ENCODE measurements at regions not wholly inside any gene's neighbourhood (a gene's known extent, or its start where the extent isn't known, plus 50 kb on each side); places are given as distances from the start of the nearest gene placed in this dataset.

DNA sequence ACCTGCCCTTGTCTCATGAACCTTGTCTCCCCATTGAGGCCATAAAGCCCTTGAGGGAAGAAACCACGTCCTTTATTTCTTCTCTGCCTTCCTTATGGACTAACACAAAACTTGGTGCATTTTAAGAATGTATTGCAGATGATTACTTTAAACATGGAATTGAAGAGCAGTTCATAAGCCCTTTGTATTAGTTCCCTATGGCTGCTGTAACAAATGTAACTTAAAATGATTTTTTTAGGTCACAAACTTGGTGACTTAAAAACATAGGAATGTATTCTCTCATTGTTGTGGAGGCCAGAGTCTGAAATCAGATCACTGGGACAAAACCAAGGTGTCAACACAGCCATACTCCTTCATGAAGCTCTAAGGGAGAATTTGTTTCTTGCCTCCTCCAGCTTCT, 185.5 kb downstream of the PHLDA1 start:
- DNase-seq: no peak
- H3K9me3 ChIP-seq (ENCODE audit: control insufficient read depth, insufficient read depth, low read length): peaks cover 5% of the 10 kb centered on the region; the same call in 1 of the 2 replicates
- no peak overlapping the region for H2BK120ac ChIP-seq (ENCODE audit: low read depth, low read length)
- no peak overlapping the region for H4K5ac ChIP-seq (ENCODE audit: low read depth, low read length)
- H2AFZ ChIP-seq (replicated peaks; ENCODE audit: low read length, poor library complexity): no peak overlapping the region
- in situ Hi-C loops (cut with MboI; ENCODE audit: low sequenced_read_pairs): no loop called here
- no peak overlapping the region for H3K56ac ChIP-seq (ENCODE audit: extremely low read depth, insufficient read depth, low read length)
- H3K4me3 ChIP-seq (ENCODE audit: insufficient read depth, low read depth, low read length): no peak overlapping the region
- no peak overlapping the region for H4K91ac ChIP-seq (ENCODE audit: insufficient read depth, low read depth, low read length)
- H3K4ac ChIP-seq (ENCODE audit: low read depth, low read length): no peak overlapping the region
- peaks cover 15% of the 10 kb centered on the region for H3K4me1 ChIP-seq (ENCODE audit: control insufficient read depth, insufficient read depth, low read length)
- ATAC-seq (ENCODE audit: low read depth): no peak
- dilution Hi-C loops (cut with HindIII; ENCODE audit: low sequenced_read_pairs, unreplicated experiment): no loop called here
- peak overlapping the region; percentile 31; the same call in 1 of the 2 replicates for H2AK5ac ChIP-seq (ENCODE audit: low read depth, low read length)
- H3K36me3 ChIP-seq (ENCODE audit: control insufficient read depth, insufficient read depth, low read length): no peaks in the 10 kb centered on the region
- peaks cover 7% of the 10 kb centered on the region for H3K9me1 ChIP-seq (ENCODE audit: insufficient read depth, low read length)
- no TSS peak for BruUV-seq (replicated peaks)
- H2AK9ac ChIP-seq (replicated peaks; ENCODE audit: low read depth, low read length, poor library complexity): no peak overlapping the region
- WGBS, 2 experiments (ENCODE audit: extremely low coverage in 2 of 2, insufficient read length in 1 of 2): no CpG with 5 or more reads among the region's 1 CpG
- H2BK5ac ChIP-seq (ENCODE audit: low read depth, low read length, poor library complexity, severe bottlenecking): no peak overlapping the region
- H3K27ac ChIP-seq (ENCODE audit: insufficient read depth, low read length): no peak overlapping the region
- ChIA-PET POLR2A (ENCODE audit: unreplicated experiment) (no interaction called here), CTCF (no interaction called here)
- H3K4me2 ChIP-seq (ENCODE audit: low read depth, low read length): no peak overlapping the region
- H4K8ac ChIP-seq (ENCODE audit: low read depth in 2 of 2, low read length in 2 of 2): no peak overlapping the region
- no peak overlapping the region for H3K14ac ChIP-seq (replicated peaks; ENCODE audit: low read depth, low read length)
- peak overlapping the region; percentile 22; the same call in 1 of the 2 replicates for H2BK20ac ChIP-seq (ENCODE audit: low read depth, low read length)
- H2BK15ac ChIP-seq (ENCODE audit: low read depth, low read length): no peak overlapping the region
- H3K27me3 ChIP-seq (ENCODE audit: control insufficient read depth, insufficient read depth, low read length): no peaks in the 10 kb centered on the region
- intact Hi-C loops (cut with micrococcal nuclease): no loop called here
- no peak overlapping the region for H3K9ac ChIP-seq (ENCODE audit: low read depth, low read length)
- H3K79me1 ChIP-seq (ENCODE audit: low read depth in 1 of 2, low read length in 2 of 2): no peaks in the 10 kb centered on the region
- no peak overlapping the region for H3K18ac ChIP-seq (ENCODE audit: low read depth, low read length)
- no peaks in the 10 kb centered on the region for H4K20me1 ChIP-seq (ENCODE audit: insufficient read depth, low read length)
- no peak overlapping the region for H3K23ac ChIP-seq (ENCODE audit: low read depth, low read length)
- TF ChIP-seq, protein P1, sequence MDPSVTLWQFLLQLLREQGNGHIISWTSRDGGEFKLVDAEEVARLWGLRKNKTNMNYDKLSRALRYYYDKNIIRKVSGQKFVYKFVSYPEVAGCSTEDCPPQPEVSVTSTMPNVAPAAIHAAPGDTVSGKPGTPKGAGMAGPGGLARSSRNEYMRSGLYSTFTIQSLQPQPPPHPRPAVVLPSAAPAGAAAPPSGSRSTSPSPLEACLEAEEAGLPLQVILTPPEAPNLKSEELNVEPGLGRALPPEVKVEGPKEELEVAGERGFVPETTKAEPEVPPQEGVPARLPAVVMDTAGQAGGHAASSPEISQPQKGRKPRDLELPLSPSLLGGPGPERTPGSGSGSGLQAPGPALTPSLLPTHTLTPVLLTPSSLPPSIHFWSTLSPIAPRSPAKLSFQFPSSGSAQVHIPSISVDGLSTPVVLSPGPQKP (IDR thresholded peaks at IDR 0.05; ENCODE audit: borderline replicate concordance, low read depth, low read length): no peak
